CD4-positive, alpha-beta T cell treated with Interleukin-15 for 4 hours (primary cell): ENCODE measurements at regions not wholly inside any gene's neighbourhood (a gene's known extent, or its start where the extent isn't known, plus 50 kb on each side); places are given as distances from the start of the nearest gene placed in this dataset.
"Not testable (repeated sequence)": the region's sequence is repeated elsewhere in the genome, so short reads cannot be mapped to it uniquely, and the experiment has no call there.

ENCODE experiments used
- DNase-seq: peaks from one replicate; pipeline ENCODE4 v3.0.0-alpha.2; 2020; ENCODE audit warnings: low spot score

- no peak for DNase-seq
These were observed 242.9 kb upstream of the ZFP64 start for GRCh38 chr20:52434453-52434852.

- no peak for DNase-seq
These were observed 242.5 kb upstream of the ZFP64 start for GRCh38 chr20:52434041-52434425.

DNA sequence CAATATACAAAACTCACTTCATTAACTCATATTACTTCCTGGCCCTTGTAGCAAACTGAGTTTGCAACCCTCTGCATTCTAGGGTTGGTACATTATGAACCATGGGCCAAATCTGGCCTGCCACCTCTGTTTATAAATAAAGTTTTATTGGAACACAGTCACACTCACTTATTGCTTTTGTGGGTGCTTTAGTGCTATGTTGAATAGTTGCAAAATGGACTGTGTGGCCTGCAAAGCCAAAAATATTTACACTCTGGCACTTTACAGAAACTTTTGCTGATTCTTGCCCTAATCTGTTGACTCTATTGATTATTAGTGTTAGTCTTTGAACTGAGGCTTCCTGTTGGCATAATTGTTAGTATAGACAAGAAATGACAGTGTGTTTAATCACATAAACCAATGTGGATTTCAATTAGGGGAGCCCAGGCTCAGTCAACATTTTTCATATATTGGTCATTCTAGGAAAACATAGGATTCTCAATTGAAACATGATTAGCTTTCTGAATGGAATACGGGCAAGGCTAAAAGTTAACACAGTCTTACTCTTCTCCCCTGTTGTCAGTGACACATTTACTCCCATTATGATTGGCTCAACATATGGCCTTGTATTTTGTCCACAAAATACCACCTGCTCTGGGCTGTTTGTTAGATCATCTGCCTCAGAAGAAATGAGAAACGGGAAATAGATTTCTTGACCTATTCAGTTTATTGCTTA, 241.9 kb upstream of the ZFP64 start:
- no peak for DNase-seq

DNA sequence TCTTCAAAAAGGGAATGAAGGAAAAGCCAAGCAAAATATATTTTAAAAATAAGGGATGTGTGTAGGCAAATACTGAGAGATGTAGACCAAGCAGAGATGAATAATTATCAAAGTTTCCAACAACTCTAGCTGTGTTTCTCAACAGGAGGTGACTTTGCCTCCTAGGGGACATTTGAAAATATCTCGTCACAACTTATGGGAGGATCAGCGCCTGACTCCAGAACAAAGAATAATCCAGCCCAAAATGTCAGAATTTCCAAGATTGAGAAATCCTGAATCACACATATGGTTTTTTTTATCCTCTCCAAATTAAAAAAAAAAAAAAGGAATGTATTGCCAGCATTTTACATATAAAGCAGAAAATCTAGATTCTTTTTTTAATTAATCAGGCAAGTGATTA, 241.2 kb upstream of the ZFP64 start:
- DNase-seq, result no peak

DNA sequence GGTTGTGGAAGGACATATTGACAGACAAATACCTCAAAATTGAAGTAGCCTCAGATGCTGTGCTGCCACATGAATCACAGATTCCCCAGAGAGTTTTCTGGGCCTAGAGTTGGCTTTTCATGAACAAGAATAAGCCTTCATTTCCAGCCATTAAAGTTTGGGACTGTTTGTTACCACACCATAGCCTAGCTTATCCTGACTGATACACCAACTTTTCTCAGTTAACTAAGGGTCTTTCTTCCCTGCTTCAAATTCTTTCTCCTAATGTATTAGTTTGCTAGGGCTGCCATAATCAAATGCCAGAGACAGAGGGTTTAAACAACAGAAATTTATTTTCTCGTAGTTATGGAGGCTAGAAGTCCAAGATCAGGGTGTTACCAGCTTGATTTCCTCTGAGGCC, 237.4 kb upstream of the ZFP64 start:
- DNase-seq, result no peak

- DNase-seq, result no peak
These were observed 236.4 kb upstream of the ZFP64 start for GRCh38 chr20:52427960-52428359.

DNA sequence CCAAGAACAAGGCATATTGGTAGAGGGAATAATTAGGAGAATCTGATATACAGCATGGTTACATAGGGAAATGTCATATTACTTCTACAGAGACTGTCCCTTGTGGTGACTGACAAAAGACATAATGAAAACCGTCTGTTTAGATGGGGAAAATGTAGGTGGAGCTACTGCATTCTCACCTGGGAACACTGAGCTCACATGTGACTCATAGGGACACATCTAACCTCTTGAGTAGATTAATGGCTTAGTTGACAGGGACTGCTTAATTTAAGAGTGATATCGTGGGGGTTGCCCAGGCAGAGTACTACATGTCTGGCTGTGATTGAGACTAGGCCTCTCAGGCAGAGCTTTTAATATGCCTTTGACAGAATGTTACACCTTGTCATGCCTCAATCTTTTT, 235.3 kb upstream of the ZFP64 start:
- no peak for DNase-seq

DNA sequence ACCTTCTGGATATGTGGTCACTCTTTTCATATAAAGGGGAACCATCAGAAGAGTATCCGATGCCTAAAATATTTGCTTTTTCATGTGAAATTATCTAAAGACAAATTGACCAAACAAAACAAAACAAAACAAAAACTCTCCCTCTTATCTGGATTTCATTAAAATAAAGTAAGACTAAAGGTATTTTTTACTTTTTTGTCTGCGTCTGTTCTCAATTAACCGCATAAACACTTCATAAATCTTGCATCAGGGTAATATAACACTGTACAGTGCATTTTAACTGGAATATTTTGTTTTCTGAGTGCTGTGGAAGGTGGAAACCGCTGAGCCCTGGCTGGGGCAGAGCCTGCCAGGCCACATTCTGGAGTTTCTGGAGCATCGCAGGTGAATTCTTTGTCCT, 234.1 kb upstream of the ZFP64 start:
- DNase-seq, result no peak

GRCh38 chr20:52425253-52425652, 233.7 kb upstream of the ZFP64 start:
- no peak for DNase-seq

- DNase-seq, result not testable (repeated sequence)
These were observed 232.9 kb upstream of the ZFP64 start for GRCh38 chr20:52424357-52424942.

DNA sequence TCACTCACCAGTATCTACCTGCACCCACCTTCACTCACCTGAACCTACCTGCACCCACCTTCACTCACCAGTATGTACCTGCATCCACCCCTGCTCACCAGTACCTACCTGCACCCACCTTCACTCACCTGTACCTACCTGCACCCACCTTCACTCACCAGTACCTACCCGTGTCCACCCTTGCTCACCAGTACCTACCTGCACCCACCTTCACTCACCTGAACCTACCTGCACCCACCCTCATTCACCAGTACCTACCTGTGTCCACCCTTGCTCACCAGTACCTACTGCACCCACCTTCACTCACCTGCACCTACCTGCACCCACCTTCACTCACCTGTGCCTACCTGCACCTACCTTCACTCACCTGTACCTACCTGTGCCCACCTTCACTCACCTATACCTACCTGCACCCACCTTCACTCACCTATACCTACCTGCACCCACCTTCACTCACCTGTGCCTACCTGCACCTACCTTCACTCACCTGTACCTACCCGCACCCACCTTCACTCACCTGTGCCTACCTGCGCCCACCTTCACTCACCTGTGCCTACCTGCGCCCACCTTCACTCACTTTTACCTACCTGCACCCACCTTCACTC, 232.1 kb upstream of the ZFP64 start:
- DNase-seq, result not testable (repeated sequence)

DNA sequence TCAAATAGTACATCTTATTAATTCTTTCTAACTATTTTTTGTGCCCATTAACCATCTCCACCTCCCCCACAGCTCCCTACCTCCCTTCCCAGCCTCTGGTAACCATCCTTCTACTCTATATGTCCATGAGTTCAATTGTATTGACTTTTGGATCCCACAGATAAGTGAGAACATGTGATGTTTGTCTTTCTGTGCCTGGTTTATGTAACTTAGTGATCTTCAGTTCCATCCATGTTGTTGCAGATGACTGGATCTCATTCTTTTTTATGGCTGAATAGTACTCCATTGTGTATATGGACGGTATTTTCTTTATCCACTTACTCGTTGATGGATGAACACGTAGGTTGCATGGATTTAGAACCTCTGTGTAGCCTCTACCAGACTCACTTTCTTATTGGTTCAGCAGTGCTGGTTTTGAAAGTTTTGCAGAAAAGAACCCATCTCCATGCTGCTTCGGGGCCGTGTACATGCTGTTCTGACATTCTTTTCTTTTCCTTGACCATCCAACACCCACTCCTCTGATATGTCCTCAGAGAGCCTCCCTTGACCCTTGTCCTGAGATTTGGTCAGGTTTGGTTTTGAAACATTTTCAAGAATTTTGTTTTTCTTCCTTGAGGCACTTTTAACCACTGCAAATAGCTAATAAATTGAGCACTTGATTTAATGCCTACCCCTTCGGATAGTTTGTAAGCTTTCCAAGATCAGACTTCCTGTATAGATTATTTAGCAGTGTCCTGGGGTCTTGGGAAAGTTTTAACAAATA, 231.2 kb upstream of the ZFP64 start:
- no peak for DNase-seq

GRCh38 chr20:52420805-52421204, 229.2 kb upstream of the ZFP64 start:
- DNase-seq, result no peak

GRCh38 chr20:52419205-52419604, 227.6 kb upstream of the ZFP64 start:
- DNase-seq, result no peak

- no peak for DNase-seq
These were observed 225.4 kb upstream of the ZFP64 start for GRCh38 chr20:52416953-52417352.

DNA sequence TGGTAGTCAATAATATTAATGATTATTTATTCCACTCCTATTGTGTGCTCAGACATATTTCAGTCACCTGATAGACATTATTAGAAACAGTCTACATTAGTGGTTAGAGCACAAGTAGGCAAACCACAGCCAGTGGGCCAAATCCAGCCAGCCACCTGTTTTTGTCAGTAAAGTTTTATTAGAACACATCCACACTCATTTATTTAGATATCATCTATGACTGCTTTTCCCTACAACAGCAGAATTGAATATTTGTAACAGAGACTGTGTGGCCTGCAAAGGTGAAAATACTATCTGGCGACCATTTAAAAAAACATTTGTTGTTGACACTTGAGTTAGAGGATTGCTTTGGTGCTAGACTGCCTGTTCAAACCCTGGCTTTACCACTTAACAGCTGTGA, 220.0 kb upstream of the ZFP64 start:
- no peak for DNase-seq

GRCh38 chr20:52410731-52411234, 219.2 kb upstream of the ZFP64 start:
- peak; percentile 41 for DNase-seq

GRCh38 chr20:52410182-52410647, 218.6 kb upstream of the ZFP64 start:
- DNase-seq, result peak; percentile 88

- DNase-seq, result no peak
These were observed 214.4 kb upstream of the ZFP64 start for GRCh38 chr20:52405986-52406385.

DNA sequence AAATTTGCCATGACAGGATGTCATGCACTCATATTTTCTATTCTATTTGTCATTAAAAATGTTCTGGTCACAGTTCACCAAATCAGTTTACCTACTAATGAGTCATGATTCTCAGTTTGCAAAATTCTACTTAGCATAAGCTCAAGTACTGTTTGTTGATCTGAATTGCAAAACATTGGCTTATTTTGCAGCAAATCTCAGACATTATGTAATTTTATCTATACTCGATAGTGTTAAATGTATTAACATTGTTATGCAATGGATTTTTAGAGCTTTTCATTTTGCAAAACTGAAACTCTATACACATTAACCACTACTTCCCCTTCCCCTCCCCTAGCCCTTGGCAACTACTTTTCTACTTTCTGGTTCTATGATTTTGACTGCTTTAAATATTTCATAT, 213.8 kb upstream of the ZFP64 start:
- DNase-seq, result peak; percentile 70

DNA sequence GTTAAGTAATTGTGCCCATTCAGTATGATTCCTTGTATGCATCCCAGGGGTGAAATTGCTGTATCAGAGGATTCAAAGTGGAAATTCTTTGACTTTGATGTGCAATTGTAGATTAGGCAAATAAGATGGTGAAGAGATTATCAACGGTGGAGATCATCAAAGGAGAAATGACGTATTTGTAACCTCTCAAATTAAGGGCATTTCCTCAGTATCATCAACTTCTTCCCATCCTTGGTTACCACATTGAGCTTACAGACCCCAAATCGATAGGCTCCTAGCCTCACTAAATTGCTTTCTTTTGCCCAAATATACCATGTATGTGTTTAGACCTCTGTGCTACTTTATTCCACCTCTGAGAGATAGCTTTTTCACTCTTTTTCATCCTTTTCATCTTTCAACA, 213.1 kb upstream of the ZFP64 start:
- peak; percentile 29 for DNase-seq

DNA sequence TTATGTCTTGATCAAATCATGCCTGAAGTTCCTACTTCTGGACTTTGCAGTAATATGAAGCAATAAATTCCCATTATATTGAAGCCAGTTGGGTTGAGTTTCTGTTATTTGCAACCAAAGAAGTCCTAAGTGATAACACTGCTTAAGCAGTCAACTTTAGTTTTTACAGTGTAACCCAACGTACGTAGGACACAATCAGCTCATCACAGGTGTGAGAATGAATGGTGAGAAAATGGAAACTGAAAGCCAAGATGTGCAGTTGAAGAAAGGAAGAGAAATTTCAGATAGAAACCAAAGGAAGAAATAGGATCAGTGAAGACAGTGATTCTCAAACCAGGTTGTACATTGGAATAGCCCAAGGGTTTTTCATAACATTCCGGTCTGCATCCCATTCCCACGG, 211.4 kb upstream of the ZFP64 start:
- no peak for DNase-seq

DNA sequence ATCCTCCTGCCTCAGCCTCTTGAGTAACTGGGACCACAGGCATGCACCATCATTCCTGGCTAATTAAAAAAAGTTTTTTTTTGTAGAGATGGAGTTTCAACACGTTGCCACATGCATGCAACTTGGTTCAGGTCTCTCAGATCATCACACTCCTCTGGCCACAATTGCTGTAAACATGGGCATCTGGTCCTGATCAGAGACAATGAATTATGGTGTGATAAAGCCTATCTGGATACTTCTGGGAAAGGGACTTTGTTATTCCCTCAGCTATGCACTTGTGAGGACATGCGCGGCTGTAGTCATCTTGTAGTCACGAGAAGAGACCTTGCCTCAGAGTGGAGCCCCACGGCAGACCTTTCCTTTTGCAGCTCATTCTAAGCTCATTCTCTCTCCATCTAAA, 210.9 kb upstream of the ZFP64 start:
- no peak for DNase-seq
